Activated B cell treated with CpG ODN at 0.5 μM for 24 hours (primary cell): ENCODE measurements at regions not wholly inside any gene's neighbourhood (a gene's known extent, or its start where the extent isn't known, plus 50 kb on each side); places are given as distances from the start of the nearest gene placed in this dataset.

ENCODE experiments used
- ATAC-seq: fragments of 200-7000 bp; cut with Tn5 transposase; one replicate; pipeline ENCODE4 v1.10.0; 2021; ENCODE audit warnings: low read depth, mild to moderate bottlenecking, moderate library complexity
- CTCF ChIA-PET: fragments of 350-600 bp; sonication (Branson Sonifier 250); formaldehyde crosslinking; loops from one replicate; lab custom pipeline; 2021; ENCODE audit warnings: antibody characterized with exemption; lab: Charles Lee
- POLR2A ChIA-PET: fragments of 350-600 bp; sonication (Branson Sonifier 250); formaldehyde crosslinking; loops from one replicate; lab custom pipeline; 2021; ENCODE audit warnings: antibody characterized with exemption; lab: Charles Lee
- DNase-seq: peaks from one replicate; pipeline ENCODE4 v3.0.0; 2022
- H3K27ac Mint-ChIP-seq: one replicate; pipeline ENCODE4 v1.8.0; 2020; ENCODE audit warnings: mixed read lengths
- H3K27me3 Mint-ChIP-seq: one replicate; pipeline ENCODE4 v1.8.0; 2021; ENCODE audit warnings: mixed read lengths
- H3K36me3 Mint-ChIP-seq: one replicate; pipeline ENCODE4 v1.8.0; 2021; ENCODE audit warnings: low read depth, mixed read lengths
- H3K4me1 Mint-ChIP-seq: one replicate; pipeline ENCODE4 v1.8.0; 2021; ENCODE audit warnings: mixed read lengths
- H3K4me3 Mint-ChIP-seq: one replicate; pipeline ENCODE4 v1.8.0; 2020; ENCODE audit warnings: mild to moderate bottlenecking, mixed read lengths
- H3K9me3 Mint-ChIP-seq: one replicate; pipeline ENCODE4 v1.8.0; 2020; ENCODE audit warnings: mixed read lengths
- CTCF ChIP-seq: fragments of 200-600 bp; IDR thresholded peaks from one replicate; pipeline ENCODE4 v1.8.0; 2022; ENCODE audit warnings: antibody characterized with exemption, mild to moderate bottlenecking
- intact Hi-C: fragments of 100-400 bp; cut with micrococcal nuclease; formaldehyde crosslinking; loops from one replicate; pipeline ENCODE4 v1.15.1; 2024

GRCh38 chr5:164051745-164052144 is 546.3 kb downstream of the MAT2B start:
- POLR2A ChIA-PET = no interaction called here
- no peak for ATAC-seq
- intact Hi-C loops = no loop called here

DNA sequence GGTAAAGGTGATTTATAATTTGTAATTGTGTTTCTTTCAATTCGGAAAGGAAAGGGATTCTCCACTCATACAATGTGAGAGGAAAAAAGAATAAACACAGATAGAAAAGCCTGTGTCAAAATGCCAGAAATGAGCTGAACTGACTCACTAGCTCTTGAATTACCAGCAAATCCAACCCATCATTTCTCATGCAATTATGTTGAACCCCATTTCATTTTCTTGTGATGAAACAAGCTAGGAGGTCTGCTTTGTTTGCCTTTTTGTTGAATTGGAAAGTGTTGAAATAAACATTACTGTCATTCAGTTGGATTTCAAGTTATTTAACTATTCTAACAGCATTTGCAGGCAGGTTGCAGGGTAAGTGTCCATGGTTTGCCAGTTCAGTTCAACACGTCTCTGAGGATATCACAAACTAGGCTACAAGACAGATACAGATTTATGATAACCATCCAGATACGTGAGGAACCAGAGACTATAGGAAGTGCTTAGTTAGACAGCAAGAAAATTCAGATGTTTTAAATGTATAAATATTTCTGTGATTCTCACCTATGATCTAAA is 547.2 kb downstream of the MAT2B start:
- Mint-ChIP-seq H3K27me3 (peaks cover 6% of the 10 kb centered on the region), H3K9me3 (no peaks in the 10 kb centered on the region), H3K36me3 (no peaks in the 10 kb centered on the region), H3K27ac (no peak overlapping the region), H3K4me3 (no peak overlapping the region), H3K4me1 (no peaks in the 10 kb centered on the region)
- DNase-seq = no peak
- CTCF ChIA-PET = no interaction called here
- no peak for ATAC-seq
- intact Hi-C loops = no loop called here
- POLR2A ChIA-PET = no interaction called here
- TF ChIP-seq CTCF = no peak

More at GRCh38 chr5:164051745-164052144, 546.3 kb downstream of the MAT2B start:
- Mint-ChIP-seq H3K4me1 (no peaks in the 10 kb centered on the region), H3K27ac (no peak overlapping the region), H3K4me3 (no peak overlapping the region), H3K27me3 (peaks cover 8% of the 10 kb centered on the region), H3K9me3 (no peaks in the 10 kb centered on the region), H3K36me3 (no peaks in the 10 kb centered on the region)
- CTCF ChIA-PET = no interaction called here
- TF ChIP-seq CTCF = no peak
- DNase-seq = no peak

DNA sequence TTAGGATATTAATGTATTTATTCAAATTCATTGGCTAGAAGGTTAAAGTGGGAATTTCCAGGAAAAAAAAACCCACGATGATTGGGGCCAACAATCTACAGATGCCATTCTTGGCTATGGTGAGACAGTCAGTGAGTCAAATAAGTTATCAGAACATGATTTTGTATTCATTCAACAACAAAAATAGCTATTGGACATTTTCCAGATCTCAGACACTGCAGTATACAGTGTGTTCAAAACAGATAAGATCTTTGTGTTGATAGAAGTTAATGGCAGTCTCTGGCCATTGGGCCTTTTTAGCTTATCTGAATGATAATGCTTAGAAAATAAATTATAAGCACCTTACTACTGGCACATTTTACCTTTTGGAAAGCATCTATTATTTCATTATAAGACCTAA is 547.7 kb downstream of the MAT2B start:
- Mint-ChIP-seq H3K4me1 (no peaks in the 10 kb centered on the region), H3K27me3 (peaks cover 6% of the 10 kb centered on the region), H3K9me3 (no peaks in the 10 kb centered on the region), H3K4me3 (no peak overlapping the region), H3K36me3 (no peaks in the 10 kb centered on the region), H3K27ac (no peak overlapping the region)
- no peak for TF ChIP-seq CTCF
- intact Hi-C loops = no loop called here
- ChIA-PET CTCF (no interaction called here), POLR2A (no interaction called here)
- DNase-seq (no peak), ATAC-seq (no peak)

- TF ChIP-seq CTCF = no peak
- CTCF ChIA-PET = no interaction called here
Measured at GRCh38 chr5:164054461-164054860, 549.0 kb downstream of the MAT2B start.

DNA sequence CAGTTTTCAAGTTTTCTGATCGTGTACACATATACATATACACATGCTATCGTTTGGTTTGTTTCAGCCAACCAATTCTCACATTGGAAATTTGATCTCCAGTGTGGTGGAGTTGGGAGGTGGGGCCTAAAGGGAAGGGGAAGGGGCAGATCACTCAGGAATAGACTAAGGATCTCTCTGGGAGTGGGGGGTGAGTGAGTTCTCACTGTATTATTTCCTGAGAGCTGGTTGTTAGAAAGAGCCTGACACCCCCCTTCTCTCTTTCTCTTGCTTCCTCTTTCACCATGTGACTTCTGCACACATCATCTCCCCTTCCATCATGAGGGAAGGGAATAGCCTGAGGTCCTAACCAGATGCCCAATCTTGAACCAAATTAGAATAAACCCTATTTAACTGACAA is 551.7 kb downstream of the MAT2B start:
- ChIA-PET POLR2A (no interaction called here), CTCF (no interaction called here)
- no peak overlapping the region for H3K27ac Mint-ChIP-seq
- no peaks in the 10 kb centered on the region for H3K4me1 Mint-ChIP-seq
- DNase-seq = no peak
- peaks cover 6% of the 10 kb centered on the region for H3K27me3 Mint-ChIP-seq
- no peaks in the 10 kb centered on the region for H3K36me3 Mint-ChIP-seq
- no peak for ATAC-seq
- intact Hi-C loops = no loop called here
- no peak for TF ChIP-seq CTCF
- H3K9me3 Mint-ChIP-seq = no peaks in the 10 kb centered on the region
- H3K4me3 Mint-ChIP-seq = no peak overlapping the region

More at GRCh38 chr5:164054461-164054860, 549.0 kb downstream of the MAT2B start:
- Mint-ChIP-seq H3K27ac (no peak overlapping the region), H3K9me3 (no peaks in the 10 kb centered on the region), H3K4me3 (no peak overlapping the region), H3K27me3 (peaks cover 6% of the 10 kb centered on the region), H3K4me1 (no peaks in the 10 kb centered on the region), H3K36me3 (no peaks in the 10 kb centered on the region)
- POLR2A ChIA-PET = no interaction called here
- DNase-seq (no peak), ATAC-seq (no peak)
- intact Hi-C loops = no loop called here
